ENCODE measurements at regions not wholly inside any gene's neighbourhood (a gene's known extent, or its start where the extent isn't known, plus 50 kb on each side); places are given as distances from the start of the nearest gene placed in this dataset.

DNA sequence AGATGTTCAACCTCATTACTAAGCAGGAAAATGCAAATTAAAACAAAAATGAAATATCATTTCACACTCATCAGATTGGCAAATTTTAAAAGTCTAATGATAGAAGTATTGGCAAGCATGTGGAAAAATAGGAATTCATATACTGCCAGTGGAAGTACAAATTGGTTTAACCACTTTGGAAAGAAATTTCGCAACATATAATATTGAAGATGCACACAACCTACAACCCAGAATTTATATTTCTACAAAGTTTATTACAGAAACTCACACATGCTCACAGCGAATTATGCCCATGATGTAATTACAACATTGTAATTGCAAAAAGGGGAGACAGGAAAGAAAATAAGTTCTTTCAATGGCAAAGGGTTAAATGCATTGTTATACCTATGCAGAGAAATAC is 324.1 kb downstream of the IGSF11 start:
- Histone ChIP-seq H3K4me3 (ENCODE audit: low read depth, low read length) (no peak overlapping the region), H3K79me2 (no peaks in the 10 kb centered on the region), H3K4me2 (ENCODE audit: low read length) (no peak overlapping the region), H3K9ac (no peak overlapping the region), H3K36me3 (ENCODE audit: control insufficient read depth, insufficient read depth, low read length) (no peaks in the 10 kb centered on the region), H3K27me3 (ENCODE audit: control insufficient read depth, insufficient read depth, low read length) (no peaks in the 10 kb centered on the region), H3K27ac (no peak overlapping the region), H2AFZ (no peak overlapping the region), H3K9me3 (ENCODE audit: control insufficient read depth, low read length) (no peaks in the 10 kb centered on the region), H3K4me1 (no peaks in the 10 kb centered on the region)
- TF ChIP-seq, protein P1, sequence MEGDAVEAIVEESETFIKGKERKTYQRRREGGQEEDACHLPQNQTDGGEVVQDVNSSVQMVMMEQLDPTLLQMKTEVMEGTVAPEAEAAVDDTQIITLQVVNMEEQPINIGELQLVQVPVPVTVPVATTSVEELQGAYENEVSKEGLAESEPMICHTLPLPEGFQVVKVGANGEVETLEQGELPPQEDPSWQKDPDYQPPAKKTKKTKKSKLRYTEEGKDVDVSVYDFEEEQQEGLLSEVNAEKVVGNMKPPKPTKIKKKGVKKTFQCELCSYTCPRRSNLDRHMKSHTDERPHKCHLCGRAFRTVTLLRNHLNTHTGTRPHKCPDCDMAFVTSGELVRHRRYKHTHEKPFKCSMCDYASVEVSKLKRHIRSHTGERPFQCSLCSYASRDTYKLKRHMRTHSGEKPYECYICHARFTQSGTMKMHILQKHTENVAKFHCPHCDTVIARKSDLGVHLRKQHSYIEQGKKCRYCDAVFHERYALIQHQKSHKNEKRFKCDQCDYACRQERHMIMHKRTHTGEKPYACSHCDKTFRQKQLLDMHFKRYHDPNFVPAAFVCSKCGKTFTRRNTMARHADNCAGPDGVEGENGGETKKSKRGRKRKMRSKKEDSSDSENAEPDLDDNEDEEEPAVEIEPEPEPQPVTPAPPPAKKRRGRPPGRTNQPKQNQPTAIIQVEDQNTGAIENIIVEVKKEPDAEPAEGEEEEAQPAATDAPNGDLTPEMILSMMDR (IDR thresholded peaks at IDR 0.05) = no peak

DNA sequence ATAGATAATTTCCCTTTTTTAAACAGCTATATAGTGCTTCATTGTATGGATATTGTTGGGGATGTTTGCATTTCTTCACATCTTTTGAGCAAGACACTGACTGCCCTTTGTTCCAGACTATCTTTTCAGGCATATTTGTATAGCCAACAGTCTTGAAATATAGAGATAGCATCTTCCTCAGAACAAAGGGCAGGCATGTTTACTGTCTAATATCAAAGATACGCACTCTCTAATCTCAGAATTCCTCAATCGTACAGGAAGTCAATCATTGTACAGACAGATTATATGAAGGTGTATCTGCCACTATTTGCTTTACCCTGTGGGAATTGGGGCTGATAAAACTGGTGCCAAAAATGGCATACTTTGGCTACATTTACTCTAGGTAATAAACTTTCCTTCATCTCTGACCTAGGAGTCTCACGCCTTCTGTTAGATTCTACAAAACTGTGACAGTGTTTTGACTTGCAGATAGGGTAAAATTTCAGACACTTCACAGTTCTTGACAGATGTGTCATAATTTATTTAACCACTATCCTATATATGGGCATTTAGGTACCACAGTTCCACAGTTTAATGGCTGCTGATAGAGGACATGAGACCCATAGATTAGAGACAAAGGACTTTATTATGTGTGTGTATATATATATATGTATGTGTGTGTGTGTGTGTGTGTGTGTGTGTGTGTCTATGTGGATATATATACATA is 321.0 kb downstream of the IGSF11 start:
- TF ChIP-seq, protein P1 (IDR thresholded peaks at IDR 0.05) = no peak
- Histone ChIP-seq H3K27ac (no peak overlapping the region), H3K9me3 (ENCODE audit: control insufficient read depth, low read length) (no peaks in the 10 kb centered on the region), H3K9ac (no peak overlapping the region), H3K4me1 (no peaks in the 10 kb centered on the region), H3K79me2 (no peaks in the 10 kb centered on the region), H3K4me3 (ENCODE audit: low read depth, low read length) (no peak overlapping the region), H3K27me3 (ENCODE audit: control insufficient read depth, insufficient read depth, low read length) (no peaks in the 10 kb centered on the region), H2AFZ (no peak overlapping the region), H3K36me3 (ENCODE audit: control insufficient read depth, insufficient read depth, low read length) (no peaks in the 10 kb centered on the region), H3K4me2 (ENCODE audit: low read length) (no peak overlapping the region)

DNA sequence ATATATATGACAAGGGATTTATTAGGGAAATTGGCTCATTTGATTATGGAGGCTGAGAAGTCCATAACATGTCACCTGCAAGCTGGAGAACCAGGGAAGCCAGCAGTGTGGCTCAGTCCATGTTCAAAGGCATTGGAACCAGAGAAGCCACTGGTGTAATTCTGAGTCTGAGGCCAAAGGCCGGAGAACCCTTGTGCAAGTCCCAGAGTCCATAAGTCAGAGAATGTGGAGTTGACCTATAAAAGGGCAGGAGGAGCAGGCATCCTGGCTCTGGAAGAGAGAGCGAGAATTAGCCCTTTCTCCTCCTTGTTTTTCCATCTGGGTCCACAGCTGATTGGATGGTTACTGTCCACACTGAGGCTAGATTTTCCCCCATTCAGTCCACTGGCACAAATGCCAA is 319.8 kb downstream of the IGSF11 start:
- H3K79me2 ChIP-seq = no peaks in the 10 kb centered on the region
- H3K4me2 ChIP-seq (ENCODE audit: low read length) = no peak overlapping the region
- H3K9me3 ChIP-seq (ENCODE audit: control insufficient read depth, low read length) = no peaks in the 10 kb centered on the region
- no peak overlapping the region for H2AFZ ChIP-seq
- no peak overlapping the region for H3K4me3 ChIP-seq (ENCODE audit: low read depth, low read length)
- H3K4me1 ChIP-seq = no peaks in the 10 kb centered on the region
- TF ChIP-seq, protein P1 (IDR thresholded peaks at IDR 0.05) = no peak
- no peaks in the 10 kb centered on the region for H3K36me3 ChIP-seq (ENCODE audit: control insufficient read depth, insufficient read depth, low read length)
- no peak overlapping the region for H3K9ac ChIP-seq
- H3K27ac ChIP-seq = no peak overlapping the region
- no peaks in the 10 kb centered on the region for H3K27me3 ChIP-seq (ENCODE audit: control insufficient read depth, insufficient read depth, low read length)

DNA sequence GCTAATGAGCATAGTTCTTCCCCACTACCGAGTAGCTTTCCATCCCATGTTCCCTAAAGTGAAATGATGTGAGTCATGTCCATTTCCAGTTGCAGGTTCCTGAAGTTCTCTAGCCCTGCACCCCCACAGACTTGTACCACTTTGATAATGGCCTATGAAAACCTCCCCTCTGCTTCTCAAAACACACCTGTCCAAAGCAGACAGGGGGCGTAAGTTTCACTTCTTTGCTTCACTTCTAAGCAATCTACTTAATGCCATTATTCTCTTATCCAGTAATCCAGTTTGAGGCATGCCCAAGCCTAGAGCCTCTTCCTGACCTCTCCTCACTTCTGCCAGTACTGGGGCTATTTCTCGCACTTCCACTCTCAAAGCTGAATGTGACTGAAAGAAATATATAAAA is 305.1 kb downstream of the IGSF11 start:
- H3K4me3 ChIP-seq (ENCODE audit: low read depth, low read length) = no peak overlapping the region
- H3K36me3 ChIP-seq (ENCODE audit: control insufficient read depth, insufficient read depth, low read length) = no peaks in the 10 kb centered on the region
- TF ChIP-seq, protein P1 (IDR thresholded peaks at IDR 0.05) = no peak
- H3K27me3 ChIP-seq (ENCODE audit: control insufficient read depth, insufficient read depth, low read length) = no peaks in the 10 kb centered on the region
- no peak overlapping the region for H2AFZ ChIP-seq
- no peaks in the 10 kb centered on the region for H3K4me1 ChIP-seq
- no peak overlapping the region for H3K27ac ChIP-seq
- H3K79me2 ChIP-seq = no peaks in the 10 kb centered on the region
- H3K4me2 ChIP-seq (ENCODE audit: low read length) = no peak overlapping the region
- H3K9me3 ChIP-seq (ENCODE audit: control insufficient read depth, low read length) = no peaks in the 10 kb centered on the region
- no peak overlapping the region for H3K9ac ChIP-seq

DNA sequence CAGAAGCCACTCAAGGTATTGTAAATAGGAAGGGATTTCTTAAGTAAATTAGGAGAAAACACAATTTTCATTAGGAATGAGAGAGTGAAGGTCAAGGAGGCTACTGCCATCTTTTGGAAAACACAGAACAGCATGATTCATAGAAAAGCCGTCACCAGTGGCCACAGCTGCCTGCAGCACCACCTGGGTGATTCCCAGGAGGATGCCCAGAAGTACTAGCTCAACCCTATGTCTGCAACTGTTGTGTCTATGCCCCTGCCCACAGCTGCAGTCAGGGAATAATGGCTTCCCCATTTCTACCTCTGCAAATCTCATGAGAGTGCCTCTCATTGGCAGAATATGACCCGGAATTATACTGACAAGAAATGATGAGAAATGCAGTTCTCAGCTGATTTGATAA is 300.0 kb downstream of the IGSF11 start:
- no peak overlapping the region for H3K4me3 ChIP-seq (ENCODE audit: low read depth, low read length)

More for the DNA sequence above, 300.0 kb downstream of the IGSF11 start:
- Histone ChIP-seq H3K4me1 (no peaks in the 10 kb centered on the region), H3K4me2 (ENCODE audit: low read length) (no peak overlapping the region), H3K9me3 (ENCODE audit: control insufficient read depth, low read length) (no peaks in the 10 kb centered on the region), H3K36me3 (ENCODE audit: control insufficient read depth, insufficient read depth, low read length) (no peaks in the 10 kb centered on the region), H2AFZ (no peak overlapping the region), H3K27ac (no peak overlapping the region), H3K9ac (no peak overlapping the region), H3K79me2 (no peaks in the 10 kb centered on the region), H3K27me3 (ENCODE audit: control insufficient read depth, insufficient read depth, low read length) (no peaks in the 10 kb centered on the region)
- TF ChIP-seq, protein P1 (IDR thresholded peaks at IDR 0.05) = no peak

Data from parathyroid adenoma (tissue), 2 donors.